Spleen (tissue), 11 donors: ENCODE measurements at regions not wholly inside any gene's neighbourhood (a gene's known extent, or its start where the extent isn't known, plus 50 kb on each side); places are given as distances from the start of the nearest gene placed in this dataset.

Source experiments
- DNase-seq: peaks from one replicate; pipeline ENCODE4 v3.0.0-alpha.2; 2020
- H3K27ac ChIP-seq, 8 donors: fragments of 200-600 bp; sonication (generic) in 7 of 8; 1 replicate in 4 of 8; 2 replicates in 4 of 8; pipeline versions ENCODE4 v1.5.0 to v1.8.0; 2016 to 2021; ENCODE audit warnings: inconsistent platforms in 4 of 8, mild to moderate bottlenecking in 4 of 8, moderate library complexity in 1 of 8
- H3K27me3 ChIP-seq, 7 donors: fragments of 200-600 bp; sonication (generic) in 6 of 7; replicated peaks in 1 of 7; 1 replicate in 4 of 7; 2 replicates in 3 of 7; pipeline versions ENCODE4 v1.5.0 to v1.8.0; 2016 to 2021; ENCODE audit warnings: inconsistent platforms in 3 of 7, mild to moderate bottlenecking in 1 of 7
- H3K36me3 ChIP-seq, 6 donors: fragments of 200-600 bp; sonication (generic) in 5 of 6; 1 replicate in 4 of 6; 2 replicates in 2 of 6; pipeline versions ENCODE4 v1.5.0 to v1.8.0; 2016 to 2021; ENCODE audit warnings: inconsistent platforms in 2 of 6
- H3K4me1 ChIP-seq, 6 donors: fragments of 200-600 bp; sonication (generic) in 5 of 6; 1 replicate in 3 of 6; 2 replicates in 3 of 6; pipeline versions ENCODE4 v1.5.0 to v1.8.0; 2016 to 2021; ENCODE audit warnings: inconsistent platforms in 3 of 6
- H3K4me3 ChIP-seq, 8 donors: fragments of 200-600 bp; sonication (generic) in 7 of 8; 1 replicate in 4 of 8; 2 replicates in 4 of 8; pipeline versions ENCODE4 v1.5.0 to v1.8.0; 2016 to 2021; ENCODE audit warnings: inconsistent platforms in 4 of 8, mild to moderate bottlenecking in 4 of 8, moderate library complexity in 2 of 8
- H3K9me3 ChIP-seq, 8 donors: fragments of 200-600 bp; sonication (generic) in 7 of 8; 1 replicate in 4 of 8; 2 replicates in 4 of 8; pipeline versions ENCODE4 v1.5.0 to v1.8.0; 2016 to 2021; ENCODE audit warnings: inconsistent platforms in 4 of 8
- CTCF ChIP-seq, 11 experiments: fragments of 200-600 bp in 7 of 11; fragments of 450-650 bp in 4 of 11; sonication (generic) in 4 of 11; IDR thresholded peaks in 8 of 11; conservative IDR thresholded peaks in 3 of 11; 1 replicate in 7 of 11; 2 replicates in 4 of 11; pipeline versions ENCODE4 v1.4.0 to v1.8.0; 2016 to 2021; ENCODE audit warnings: antibody characterized with exemption in 11 of 11, inconsistent platforms in 4 of 11, mild to moderate bottlenecking in 1 of 11
- POLR2A ChIP-seq, 3 donors: fragments of 450-650 bp; IDR thresholded peaks; one replicate each; pipeline ENCODE4 v1.5.1; 2017; ENCODE audit warnings: antibody characterized with exemption in 3 of 3, mild to moderate bottlenecking in 1 of 3
- POLR2AphosphoS5 ChIP-seq, 3 donors: sonication (generic); formaldehyde crosslinking; IDR thresholded peaks; one replicate each; pipeline ENCODE4 v1.5.1; 2017; ENCODE audit warnings: antibody characterized with exemption in 3 of 3
- WGBS, 5 donors: extraction: QIAGEN DNeasy Blood & Tissue Kit in 3 of 5; methylation state at CpG; one replicate each; pipeline versions ENCODE4 v1.1.5 to v1.1.7; 2013 to 2018; 5-methylcytosine and 5-hydroxymethylcytosine counted together
- intact Hi-C: fragments of 100-400 bp; cut with DNase I; formaldehyde crosslinking; loops from one replicate; pipeline ENCODE4 v1.15.0; 2023; ENCODE audit warnings: low total_unique reads
- donor health status: healthy with polysubstance abuse.
- donor health status: DM: no; HTN: no; CAD: no; lungs with moderate emphysema.
- donor health status: DM: no; HTN: no; CAD: no.
- donor health status: Bipolar disorder and iron deficiency.
- donor health status: healthy.
- donor health status: DM: no; HTN: no; CAD: no.
- donor health status: DM: yes; HTN: yes; CAD: no.

- no peak overlapping the region for H3K4me3 ChIP-seq
- WGBS, 5 donors: 7 to 50% (median 32%) methylated on average over 1 of the region's 1 CpG
- no peaks in the 10 kb centered on the region for H3K36me3 ChIP-seq
- H3K27ac ChIP-seq: no peak overlapping the region
- no peak for TF ChIP-seq POLR2AphosphoS5 (IDR thresholded peaks at IDR 0.05)
- TF ChIP-seq POLR2A (IDR thresholded peaks at IDR 0.05): no peak
- TF ChIP-seq CTCF (IDR thresholded peaks at IDR 0.05 in 8 of 11, conservative IDR thresholded peaks at IDR 0.05 in 3 of 11): no peak
- peaks cover 0 to 65% (median 0%) of the 10 kb centered on the region in 7 donors for H3K27me3 ChIP-seq
- DNase-seq: no peak
- H3K9me3 ChIP-seq: no peaks in the 10 kb centered on the region
- intact Hi-C loops: no loop called here
- H3K4me1 ChIP-seq: no peaks in the 10 kb centered on the region
Observed at GRCh38 chr16:86366481-86366880, 143.8 kb upstream of the FOXF1 start.

- Histone ChIP-seq H3K4me3 (no peak overlapping the region), H3K27me3 (peaks cover 0 to 65% (median 6%) of the 10 kb centered on the region in 7 donors), H3K9me3 (no peaks in the 10 kb centered on the region), H3K4me1 (no peaks in the 10 kb centered on the region), H3K27ac (no peak overlapping the region), H3K36me3 (no peaks in the 10 kb centered on the region)
- TF ChIP-seq POLR2AphosphoS5 (IDR thresholded peaks at IDR 0.05) (no peak), CTCF (IDR thresholded peaks at IDR 0.05 in 8 of 11, conservative IDR thresholded peaks at IDR 0.05 in 3 of 11) (no peak), POLR2A (IDR thresholded peaks at IDR 0.05) (no peak)
- DNase-seq: no peak
- intact Hi-C loops: no loop called here
- whole genome bisulfite sequencing, 5 donors: 67 to 80% (median 79%) methylated on average over 12 of the region's 12 CpGs
Observed at GRCh38 chr16:86367291-86368072, 142.8 kb upstream of the FOXF1 start.

GRCh38 chr16:86368261-86368660 is 142.1 kb upstream of the FOXF1 start:
- Histone ChIP-seq H3K4me3 (no peak overlapping the region), H3K9me3 (no peaks in the 10 kb centered on the region), H3K4me1 (no peaks in the 10 kb centered on the region), H3K27me3 (peaks cover 0 to 66% (median 6%) of the 10 kb centered on the region in 7 donors), H3K36me3 (no peaks in the 10 kb centered on the region), H3K27ac (no peak overlapping the region)
- intact Hi-C loops: no loop called here
- no peak for DNase-seq
- TF ChIP-seq CTCF (IDR thresholded peaks at IDR 0.05 in 8 of 11, conservative IDR thresholded peaks at IDR 0.05 in 3 of 11) (no peak), POLR2AphosphoS5 (IDR thresholded peaks at IDR 0.05) (no peak), POLR2A (IDR thresholded peaks at IDR 0.05) (no peak)
- 73 to 86% (median 79%) methylated on average over 12 of the region's 12 CpGs for WGBS, 5 donors

- Histone ChIP-seq H3K27me3 (peaks cover 0 to 55% (median 6%) of the 10 kb centered on the region in 7 donors), H3K36me3 (no peaks in the 10 kb centered on the region), H3K9me3 (peaks cover 0 to 13% (median 3%) of the 10 kb centered on the region in 8 donors), H3K4me1 (no peaks in the 10 kb centered on the region), H3K4me3 (no peak overlapping the region), H3K27ac (no peak overlapping the region)
- no peak for DNase-seq
- intact Hi-C loops: no loop called here
- WGBS, 5 donors: 74 to 92% (median 89%) methylated on average over 6 of the region's 6 CpGs
- TF ChIP-seq CTCF (IDR thresholded peaks at IDR 0.05 in 8 of 11, conservative IDR thresholded peaks at IDR 0.05 in 3 of 11): no peak
- no peak for TF ChIP-seq POLR2AphosphoS5 (IDR thresholded peaks at IDR 0.05)
Observed at GRCh38 chr16:86370062-86370461, 140.3 kb upstream of the FOXF1 start.
